Karpas-422 (cell line): ENCODE measurements at regions not wholly inside any gene's neighbourhood (a gene's known extent, or its start where the extent isn't known, plus 50 kb on each side); places are given as distances from the start of the nearest gene placed in this dataset.

Source experiments
- DNase-seq: peaks from one replicate; pipeline ENCODE4 v3.0.0-alpha.2; 2015
- H2AFZ ChIP-seq: fragments of 200-600 bp; sonication (generic); 2 replicates; pipeline ENCODE4 v1.6.1; 2014; ENCODE audit warnings: antibody characterized with exemption, low read length, mixed read lengths
- H3K27ac ChIP-seq: fragments of 200-600 bp; sonication (generic); 2 replicates; pipeline ENCODE4 v1.5.1; 2014; ENCODE audit warnings: mild to moderate bottlenecking, low read length, moderate library complexity
- H3K27me3 ChIP-seq: fragments of 200-600 bp; sonication (generic); 2 replicates; pipeline ENCODE4 v1.6.1; 2014; ENCODE audit warnings: low read length, mixed read lengths
- H3K36me3 ChIP-seq: fragments of 200-600 bp; sonication (generic); 2 replicates; pipeline ENCODE4 v1.6.1; 2014; ENCODE audit warnings: low read length, mixed read lengths; ENCODE audit not compliant: insufficient read depth
- H3K4me1 ChIP-seq: fragments of 200-600 bp; sonication (generic); 2 replicates; pipeline ENCODE4 v1.6.1; 2014; ENCODE audit warnings: mild to moderate bottlenecking, low read length, mixed read lengths
- H3K4me2 ChIP-seq: fragments of 200-600 bp; sonication (generic); 2 replicates; pipeline ENCODE4 v1.6.1; 2014; ENCODE audit warnings: low read length, low read depth, mild to moderate bottlenecking; ENCODE audit not compliant: poor library complexity, severe bottlenecking
- H3K4me3 ChIP-seq: fragments of 200-600 bp; sonication (generic); 2 replicates; pipeline ENCODE4 v1.5.1; 2014; ENCODE audit warnings: mild to moderate bottlenecking, antibody characterized with exemption, low read length, mixed read lengths
- H3K79me2 ChIP-seq: fragments of 200-600 bp; sonication (generic); 2 replicates; pipeline ENCODE4 v1.6.1; 2014; ENCODE audit warnings: mild to moderate bottlenecking, low read length, mixed read lengths
- H3K9ac ChIP-seq: fragments of 200-600 bp; sonication (generic); 2 replicates; pipeline ENCODE4 v1.6.0; 2014; ENCODE audit warnings: low read length
- H3K9me2 ChIP-seq: fragments of 200-600 bp; sonication (generic), shearing (Covaris generic); replicated peaks from 2 replicates; pipeline ENCODE4 v1.6.0; 2014; ENCODE audit warnings: mild to moderate bottlenecking, low read length, moderate library complexity; ENCODE audit not compliant: insufficient read depth
- H3K9me3 ChIP-seq: fragments of 300-700, 200-600 bp; sonication (generic); 2 replicates; pipeline ENCODE4 v1.6.1; 2014; ENCODE audit warnings: low read length, mixed read lengths
- H4K20me1 ChIP-seq: fragments of 200-600 bp; sonication (generic); 2 replicates; pipeline ENCODE4 v1.6.1; 2014; ENCODE audit warnings: mild to moderate bottlenecking, antibody characterized with exemption, low read length, low read depth; ENCODE audit not compliant: insufficient read depth

DNA sequence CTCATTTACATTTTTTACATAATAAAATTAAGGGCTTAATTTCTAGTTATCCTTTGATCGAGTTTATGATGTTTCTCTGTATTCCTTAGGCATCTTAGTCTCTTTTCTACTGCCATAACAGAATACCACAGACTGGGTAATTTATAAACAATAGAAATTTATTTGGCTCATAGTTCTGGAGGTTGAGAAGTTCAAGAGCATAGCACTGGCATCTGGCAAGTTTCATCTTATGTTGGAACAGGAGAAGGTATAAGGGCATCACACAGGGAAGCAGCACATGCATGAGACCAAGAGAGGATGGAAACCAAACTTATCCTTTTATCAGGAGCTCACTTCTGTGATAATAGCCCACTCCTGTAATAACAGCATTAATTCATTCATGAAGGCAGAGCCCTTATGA, 284.9 kb upstream of the COX7C start:
- Histone ChIP-seq H3K4me2 (no peak overlapping the region), H3K4me3 (no peak overlapping the region), H3K9ac (no peak overlapping the region), H3K9me3 (peaks cover 19% of the 10 kb centered on the region), H3K27ac (no peak overlapping the region), H4K20me1 (no peaks in the 10 kb centered on the region), H3K4me1 (no peaks in the 10 kb centered on the region), H3K9me2 (no peaks in the 10 kb centered on the region), H2AFZ (no peak overlapping the region), H3K27me3 (no peaks in the 10 kb centered on the region), H3K79me2 (no peaks in the 10 kb centered on the region), H3K36me3 (no peaks in the 10 kb centered on the region)
- no peak for DNase-seq

DNA sequence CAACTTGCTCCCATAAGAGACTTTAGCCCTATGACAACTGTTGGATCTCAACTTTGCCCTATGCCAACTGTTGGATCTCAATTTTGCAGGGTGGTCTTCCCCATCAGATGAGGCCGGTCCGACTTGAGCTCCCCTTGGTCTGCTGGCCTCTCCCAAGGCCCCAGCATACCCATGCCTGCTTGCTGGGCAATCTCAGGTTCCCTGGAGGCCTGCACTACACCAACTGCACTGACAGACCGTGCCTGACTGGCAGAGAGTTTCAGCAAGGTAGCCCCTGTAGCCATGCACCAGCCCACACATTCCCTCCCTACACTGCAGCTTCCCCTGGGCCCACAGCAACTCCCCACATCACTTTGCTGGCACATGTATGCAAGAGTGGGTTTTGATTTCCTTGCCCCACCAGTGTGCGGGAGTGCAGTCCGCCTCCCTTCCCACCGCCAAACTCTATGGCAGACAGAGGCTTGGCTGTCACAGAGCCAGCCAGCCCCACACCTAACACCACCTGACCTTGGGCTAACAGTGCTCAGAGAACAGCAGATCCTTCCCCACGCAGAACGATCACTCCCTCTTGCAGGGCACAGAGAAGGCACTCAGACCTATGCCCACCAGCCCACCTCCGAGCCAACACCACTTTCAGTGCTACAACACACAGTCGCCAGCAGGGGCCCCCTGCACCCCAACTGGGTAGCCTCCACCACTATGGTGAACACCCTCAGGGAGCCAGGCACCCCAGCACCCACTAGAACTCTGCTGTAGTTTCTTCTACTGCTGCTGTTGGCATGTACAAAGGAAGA, 279.9 kb upstream of the COX7C start:
- H3K36me3 ChIP-seq, result no peaks in the 10 kb centered on the region
- H3K9ac ChIP-seq, result no peak overlapping the region
- no peak overlapping the region for H2AFZ ChIP-seq
- DNase-seq, result no peak
- no peak overlapping the region for H3K4me2 ChIP-seq
- no peaks in the 10 kb centered on the region for H3K9me2 ChIP-seq
- H3K4me3 ChIP-seq, result no peak overlapping the region
- H3K79me2 ChIP-seq, result no peaks in the 10 kb centered on the region
- peaks cover 13% of the 10 kb centered on the region for H3K9me3 ChIP-seq
- no peaks in the 10 kb centered on the region for H3K4me1 ChIP-seq
- no peaks in the 10 kb centered on the region for H4K20me1 ChIP-seq
- H3K27ac ChIP-seq, result no peak overlapping the region
- no peaks in the 10 kb centered on the region for H3K27me3 ChIP-seq

DNA sequence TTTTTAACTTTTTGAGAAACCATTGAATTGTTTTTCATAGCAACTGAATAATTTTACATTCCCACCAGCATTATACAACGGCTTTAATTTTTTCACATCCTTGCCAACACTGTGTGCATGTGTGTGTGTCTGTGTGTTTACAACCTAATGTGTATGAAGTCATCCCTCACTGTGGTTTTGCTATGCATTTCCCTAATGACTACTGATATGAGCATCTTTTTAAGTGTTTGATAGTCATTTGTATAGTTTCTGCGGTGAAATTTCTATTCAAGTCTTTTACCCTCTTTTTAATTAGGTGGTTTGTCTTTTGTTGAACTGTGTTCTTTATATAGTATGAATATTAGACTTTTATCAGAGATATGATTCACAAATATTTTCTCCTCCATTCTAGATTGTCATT, 263.1 kb upstream of the COX7C start:
- Histone ChIP-seq H4K20me1 (no peaks in the 10 kb centered on the region), H3K9me2 (no peaks in the 10 kb centered on the region), H3K4me3 (no peak overlapping the region), H3K4me1 (no peaks in the 10 kb centered on the region), H3K36me3 (no peaks in the 10 kb centered on the region), H2AFZ (no peak overlapping the region), H3K27ac (no peak overlapping the region), H3K4me2 (no peak overlapping the region), H3K79me2 (no peaks in the 10 kb centered on the region), H3K9me3 (peaks cover 12% of the 10 kb centered on the region; the same call in 1 of the 2 replicates), H3K27me3 (no peaks in the 10 kb centered on the region), H3K9ac (no peak overlapping the region)
- DNase-seq, result no peak

DNA sequence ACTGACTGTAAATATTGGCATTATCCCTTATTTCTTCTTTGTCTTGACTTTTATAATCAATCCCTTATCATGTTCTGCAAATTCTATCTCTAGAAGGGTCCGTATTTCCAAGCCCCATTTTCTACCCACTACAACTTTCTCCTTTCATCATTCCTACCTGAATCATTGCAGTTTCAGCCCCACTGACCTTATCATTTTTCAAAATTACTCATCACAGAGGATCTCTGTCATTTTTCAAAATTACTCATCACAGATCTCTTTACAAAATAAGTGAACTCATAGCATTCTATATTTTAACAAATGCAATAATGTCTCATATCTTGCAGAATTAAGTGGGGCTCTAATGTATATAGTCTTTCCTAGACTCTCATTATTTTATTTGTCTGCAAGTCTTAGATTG, 256.9 kb upstream of the COX7C start:
- Histone ChIP-seq H4K20me1 (no peaks in the 10 kb centered on the region), H3K27me3 (no peaks in the 10 kb centered on the region), H3K4me2 (no peak overlapping the region), H3K4me1 (no peaks in the 10 kb centered on the region), H3K9me3 (peaks cover 26% of the 10 kb centered on the region; the same call in 1 of the 2 replicates), H3K4me3 (no peak overlapping the region), H3K27ac (no peak overlapping the region), H3K9ac (no peak overlapping the region), H3K36me3 (no peaks in the 10 kb centered on the region), H2AFZ (no peak overlapping the region), H3K79me2 (no peaks in the 10 kb centered on the region), H3K9me2 (no peaks in the 10 kb centered on the region)
- no peak for DNase-seq

DNA sequence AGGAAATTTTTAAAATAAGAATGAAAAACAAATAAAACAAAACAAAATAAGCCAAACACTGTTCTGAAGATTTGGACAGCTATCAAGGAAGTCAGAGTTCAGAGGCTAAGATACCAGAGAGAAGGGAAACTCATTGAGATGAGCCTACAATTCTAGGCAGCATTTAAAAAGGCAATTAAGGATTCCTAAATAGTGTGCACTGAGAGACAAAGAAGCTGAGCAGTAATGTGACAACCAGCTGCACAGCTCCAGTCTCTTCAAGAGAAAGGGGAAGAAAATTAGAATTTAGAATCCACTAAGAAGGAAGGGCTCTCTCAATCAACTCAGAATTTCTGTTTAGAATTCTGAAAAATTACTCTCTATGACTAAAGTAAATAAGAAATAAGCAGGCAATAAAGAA, 246.7 kb upstream of the COX7C start:
- no peaks in the 10 kb centered on the region for H3K79me2 ChIP-seq
- no peak overlapping the region for H3K27ac ChIP-seq

DNA sequence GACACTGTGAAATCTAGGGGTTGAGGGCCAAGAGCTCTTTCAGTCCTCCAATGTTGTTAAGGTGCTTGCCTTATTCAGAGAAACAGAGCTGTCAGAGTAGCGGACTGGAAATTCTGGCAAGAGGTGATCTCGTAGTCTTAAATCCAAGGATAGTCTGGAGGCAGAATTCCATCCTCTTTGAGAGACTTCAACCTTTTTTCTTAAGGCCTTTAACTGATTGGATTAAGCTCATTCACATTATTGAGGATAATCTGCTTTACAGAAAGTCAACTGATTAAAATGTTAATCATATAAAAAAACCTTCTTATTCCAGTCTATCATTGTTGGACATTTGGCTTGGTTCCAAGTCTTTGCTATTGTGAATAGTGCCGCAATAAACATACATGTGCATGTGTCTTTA, 243.1 kb upstream of the COX7C start:
- Histone ChIP-seq H3K9me3 (peaks cover 12% of the 10 kb centered on the region), H3K27me3 (no peaks in the 10 kb centered on the region), H3K4me1 (no peaks in the 10 kb centered on the region), H2AFZ (no peak overlapping the region), H3K36me3 (no peaks in the 10 kb centered on the region), H3K9ac (no peak overlapping the region), H3K4me3 (no peak overlapping the region), H3K9me2 (no peaks in the 10 kb centered on the region; the same call in 1 of the 2 replicates), H3K4me2 (no peak overlapping the region), H3K79me2 (no peaks in the 10 kb centered on the region), H3K27ac (no peak overlapping the region), H4K20me1 (no peaks in the 10 kb centered on the region)
- DNase-seq, result no peak

More for the DNA sequence above, 246.7 kb upstream of the COX7C start:
- Histone ChIP-seq H3K9me3 (peaks cover 4% of the 10 kb centered on the region), H2AFZ (no peak overlapping the region), H3K27me3 (no peaks in the 10 kb centered on the region), H3K4me3 (no peak overlapping the region), H3K36me3 (no peaks in the 10 kb centered on the region), H3K4me2 (no peak overlapping the region), H3K4me1 (no peaks in the 10 kb centered on the region), H4K20me1 (no peaks in the 10 kb centered on the region), H3K9me2 (no peaks in the 10 kb centered on the region; the same call in 1 of the 2 replicates), H3K9ac (no peak overlapping the region)
- no peak for DNase-seq

DNA sequence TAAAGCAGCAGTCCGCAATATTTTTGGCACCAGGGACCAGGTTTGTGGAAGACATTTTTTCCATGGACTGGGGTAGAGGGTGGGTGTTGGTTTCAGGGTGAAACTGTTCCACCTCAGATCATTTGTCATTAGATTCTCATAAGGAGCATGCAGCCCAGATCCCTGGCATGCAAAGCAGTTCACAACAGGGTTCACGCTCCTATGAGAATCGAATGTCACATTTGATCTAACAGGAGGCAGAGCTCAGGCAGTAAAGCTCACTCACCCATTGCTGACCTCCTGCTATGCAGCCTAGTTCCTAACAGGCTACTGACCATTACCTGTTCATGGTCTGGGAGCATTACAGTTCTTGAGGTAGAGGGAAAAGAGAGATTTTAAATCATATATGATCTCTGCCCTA, 241.5 kb upstream of the COX7C start:
- Histone ChIP-seq H3K79me2 (no peaks in the 10 kb centered on the region), H3K9me2 (no peaks in the 10 kb centered on the region; the same call in 1 of the 2 replicates), H3K4me2 (no peak overlapping the region), H3K27ac (no peak overlapping the region), H3K4me3 (no peak overlapping the region), H3K9ac (no peak overlapping the region), H4K20me1 (no peaks in the 10 kb centered on the region), H3K36me3 (no peaks in the 10 kb centered on the region), H3K9me3 (peaks cover 19% of the 10 kb centered on the region), H2AFZ (no peak overlapping the region), H3K27me3 (no peaks in the 10 kb centered on the region), H3K4me1 (no peaks in the 10 kb centered on the region)
- no peak for DNase-seq

DNA sequence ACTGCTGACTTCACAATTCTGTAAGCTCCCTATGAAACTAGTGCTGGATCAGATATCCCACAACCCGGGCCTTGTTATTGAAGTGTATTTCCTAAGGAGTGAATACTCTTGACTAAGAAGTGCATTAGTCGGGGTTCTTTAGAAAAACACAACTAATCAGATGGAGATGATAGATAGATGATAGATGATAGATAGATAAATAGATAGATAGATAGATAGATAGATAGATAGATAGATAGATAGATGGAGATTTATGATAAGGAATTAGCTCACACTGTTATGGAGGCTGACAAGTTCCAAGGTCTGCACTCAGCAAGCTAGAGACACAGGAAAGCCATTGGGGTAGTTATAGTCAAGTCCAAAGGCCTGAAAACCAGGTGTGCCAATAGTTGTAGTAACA, 214.6 kb upstream of the COX7C start:
- no peaks in the 10 kb centered on the region for H4K20me1 ChIP-seq
- no peaks in the 10 kb centered on the region for H3K36me3 ChIP-seq
- no peaks in the 10 kb centered on the region for H3K27me3 ChIP-seq
- DNase-seq, result no peak
- no peak overlapping the region for H3K4me3 ChIP-seq
- no peaks in the 10 kb centered on the region for H3K79me2 ChIP-seq
- no peaks in the 10 kb centered on the region for H3K4me1 ChIP-seq
- no peak overlapping the region for H3K9ac ChIP-seq
- no peak overlapping the region for H3K4me2 ChIP-seq
- no peak overlapping the region for H2AFZ ChIP-seq
- no peaks in the 10 kb centered on the region for H3K9me3 ChIP-seq
- H3K27ac ChIP-seq, result no peak overlapping the region
- H3K9me2 ChIP-seq, result no peaks in the 10 kb centered on the region
